ENCODE measurements at regions not wholly inside any gene's neighbourhood (a gene's known extent, or its start where the extent isn't known, plus 50 kb on each side); places are given as distances from the start of the nearest gene placed in this dataset.
"Not testable (repeated sequence)": the region's sequence is repeated elsewhere in the genome, so short reads cannot be mapped to it uniquely, and the experiment has no call there.

GRCh38 chr13:108003626-108004025, 211.7 kb downstream of the LIG4 start:
- no peak for DNase-seq (ENCODE audit: low read depth)

- DNase-seq (ENCODE audit: low read depth), result no peak
Measured at GRCh38 chr13:108000998-108001397, 214.3 kb downstream of the LIG4 start.

DNA sequence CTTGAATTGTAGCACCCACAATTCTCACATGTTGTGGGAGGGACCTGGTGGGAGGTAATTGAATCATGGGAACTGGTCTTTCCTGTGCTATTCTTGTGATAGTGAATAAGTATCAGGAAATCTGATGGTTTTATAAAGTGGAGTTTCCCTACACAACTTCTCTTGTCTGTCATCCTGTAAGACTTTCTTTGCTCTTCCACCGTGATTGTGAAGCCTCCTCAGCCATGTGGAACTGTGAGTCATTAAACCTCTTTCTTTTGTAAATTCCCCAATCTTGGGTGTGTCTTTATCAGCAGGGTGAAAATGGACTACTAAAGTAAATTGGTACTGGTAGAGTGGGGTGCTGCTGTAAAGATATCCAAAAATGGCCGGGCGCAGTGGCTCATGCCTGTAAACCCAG, 215.6 kb downstream of the LIG4 start:
- DNase-seq (ENCODE audit: low read depth), result no peak

GRCh38 chr13:107994137-107994536, 221.2 kb downstream of the LIG4 start:
- no peak for DNase-seq (ENCODE audit: low read depth)

DNA sequence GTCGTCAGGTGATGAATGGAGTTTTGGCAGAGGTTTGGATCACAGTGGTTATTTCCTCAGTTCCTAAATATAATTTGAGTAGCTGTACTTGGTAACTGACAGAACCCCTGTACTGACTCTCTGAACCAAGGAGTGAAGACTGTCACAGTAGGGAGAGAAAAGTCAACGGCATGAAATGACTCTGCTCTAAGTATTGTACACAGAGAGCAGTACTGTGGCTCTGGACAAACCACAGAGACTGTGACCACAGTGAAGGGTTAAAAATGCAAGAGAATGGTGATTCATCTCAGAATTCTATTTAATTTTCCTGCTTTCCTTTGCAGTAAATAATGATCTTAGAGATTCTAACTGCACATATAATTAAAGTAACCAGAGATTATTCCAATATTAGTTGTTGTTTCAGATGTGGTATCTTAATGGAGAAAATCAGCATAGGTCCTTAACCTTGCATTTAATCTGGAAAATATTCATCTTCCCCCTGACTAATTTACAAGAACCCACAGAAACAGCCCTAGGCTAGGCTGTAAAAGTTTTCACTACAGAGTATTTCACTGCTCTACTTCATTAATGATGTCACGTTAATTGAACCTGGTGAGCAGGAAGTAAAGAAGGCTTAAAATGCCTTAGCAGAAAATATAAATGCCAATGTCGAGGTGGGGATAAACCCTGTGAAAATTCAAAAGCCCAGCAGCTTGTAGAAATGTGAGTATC, 221.9 kb downstream of the LIG4 start:
- DNase-seq (ENCODE audit: low read depth), result no peak

GRCh38 chr13:107992542-107992941, 222.8 kb downstream of the LIG4 start:
- no peak for DNase-seq (ENCODE audit: low read depth)

GRCh38 chr13:107977071-107977574, 238.2 kb downstream of the LIG4 start:
- no peak for DNase-seq (ENCODE audit: low read depth)

DNA sequence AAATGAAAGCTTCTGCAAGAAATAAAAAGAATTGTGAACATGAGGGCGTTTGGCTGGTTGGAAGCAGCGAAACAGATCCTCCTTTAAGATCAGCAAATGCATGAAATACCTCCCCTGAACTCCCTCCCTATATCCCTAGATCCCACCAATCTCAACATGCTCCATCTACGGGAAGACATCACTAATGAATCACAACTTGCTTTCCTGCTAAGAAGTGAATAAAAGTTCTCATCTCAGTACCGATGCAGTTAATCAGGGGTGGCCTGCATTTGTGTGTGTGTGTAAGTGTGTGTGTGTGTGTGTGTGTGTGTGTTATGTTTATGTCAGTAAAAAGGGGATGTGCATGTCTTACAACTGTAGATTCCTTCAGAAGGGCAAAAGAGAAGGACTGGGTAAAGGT, 238.7 kb downstream of the LIG4 start:
- no peak for DNase-seq (ENCODE audit: low read depth)

DNA sequence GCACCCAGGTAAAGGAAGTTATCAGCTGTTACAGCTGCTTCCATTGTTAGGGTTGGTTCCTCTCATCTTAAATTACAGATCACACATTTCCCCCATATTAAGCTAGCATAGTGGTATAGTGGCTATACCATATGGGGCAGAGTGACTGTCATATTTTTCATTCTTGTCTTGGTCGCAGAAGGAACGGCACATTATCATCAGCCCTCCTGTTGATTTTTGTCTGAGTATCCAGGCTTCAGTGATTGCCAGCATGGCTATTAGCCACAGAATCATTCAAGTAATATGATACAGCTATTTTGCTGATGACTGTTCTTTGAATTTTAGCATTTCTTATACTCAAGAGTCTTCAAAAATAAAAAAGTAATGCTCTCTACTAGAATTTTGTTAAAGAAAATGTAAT, 240.9 kb downstream of the LIG4 start:
- no peak for DNase-seq (ENCODE audit: low read depth)

- no peak for DNase-seq (ENCODE audit: low read depth)
Measured at GRCh38 chr13:107969546-107969945, 245.8 kb downstream of the LIG4 start.

DNA sequence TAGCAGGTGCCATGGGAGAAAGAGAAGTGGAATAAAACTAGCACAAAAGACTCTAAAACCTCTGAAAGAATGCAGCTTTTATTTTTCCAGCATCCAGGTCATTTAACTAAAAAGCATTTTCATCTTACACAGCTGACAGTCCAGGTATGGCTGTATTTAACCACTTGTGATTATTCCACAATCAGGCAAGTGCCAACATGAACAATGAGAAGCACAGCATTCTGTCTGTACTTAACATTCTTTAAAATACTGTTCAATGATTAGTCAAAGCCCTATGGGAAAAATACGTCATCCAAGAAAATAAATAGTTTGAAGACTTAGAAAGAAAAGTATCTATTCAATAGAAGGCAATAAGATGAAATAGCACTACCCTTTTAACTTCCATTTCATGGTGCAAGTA, 246.9 kb downstream of the LIG4 start:
- DNase-seq (ENCODE audit: low read depth), result no peak

DNA sequence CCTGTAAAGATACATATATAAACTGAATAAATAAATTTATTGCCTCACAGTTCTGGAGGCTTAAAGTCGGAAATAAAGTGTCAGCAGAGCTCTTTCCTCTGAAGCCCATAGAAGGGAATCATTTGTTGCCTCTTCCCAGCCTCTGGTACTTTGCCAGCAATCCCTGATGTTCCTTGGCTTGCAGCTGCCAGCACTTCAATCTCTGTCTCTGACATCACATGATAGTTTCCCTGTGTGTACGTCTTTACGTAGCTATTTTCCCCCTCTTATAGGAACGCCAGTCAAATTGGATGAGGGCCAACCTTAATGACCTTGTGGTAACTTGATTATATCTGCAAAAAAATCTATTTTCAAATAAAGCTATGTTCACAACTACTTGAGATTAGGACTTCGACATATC, 250.9 kb downstream of the LIG4 start:
- no peak for DNase-seq (ENCODE audit: low read depth)

DNA sequence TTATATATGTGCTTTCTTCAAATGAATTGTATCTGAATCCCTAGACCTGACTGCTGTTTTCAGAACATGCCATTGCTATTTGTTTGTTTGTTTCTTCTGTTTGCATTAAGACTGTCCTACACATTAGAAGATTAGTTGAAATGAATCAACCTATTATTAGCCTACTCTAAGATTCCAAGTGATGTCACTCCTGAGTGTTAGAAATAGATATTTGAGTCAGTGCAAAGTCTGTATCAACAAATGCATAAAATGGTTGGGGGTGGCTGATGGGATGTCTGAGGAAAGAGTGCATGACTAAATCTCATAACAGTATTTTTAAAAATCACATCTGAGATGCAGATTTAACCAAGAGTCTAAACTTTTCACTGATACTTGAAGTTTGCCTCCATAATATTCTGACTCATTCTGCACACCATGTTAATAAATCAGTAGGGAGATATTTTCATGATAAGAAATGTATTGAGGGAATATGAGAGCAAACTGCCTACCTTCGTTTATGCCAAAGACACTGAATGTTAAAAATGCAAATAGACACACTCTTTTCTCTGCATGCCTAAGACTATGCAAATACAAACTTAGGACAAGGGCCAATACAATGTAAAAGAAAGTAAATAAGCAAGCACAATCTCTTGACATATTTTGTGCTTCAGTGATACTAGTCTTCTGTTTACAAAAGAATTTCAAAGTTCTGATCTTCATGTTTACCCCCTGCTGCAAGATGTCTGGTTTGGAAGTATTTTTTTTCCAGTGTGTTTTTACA, 253.3 kb downstream of the LIG4 start:
- DNase-seq (ENCODE audit: low read depth), result no peak

DNA sequence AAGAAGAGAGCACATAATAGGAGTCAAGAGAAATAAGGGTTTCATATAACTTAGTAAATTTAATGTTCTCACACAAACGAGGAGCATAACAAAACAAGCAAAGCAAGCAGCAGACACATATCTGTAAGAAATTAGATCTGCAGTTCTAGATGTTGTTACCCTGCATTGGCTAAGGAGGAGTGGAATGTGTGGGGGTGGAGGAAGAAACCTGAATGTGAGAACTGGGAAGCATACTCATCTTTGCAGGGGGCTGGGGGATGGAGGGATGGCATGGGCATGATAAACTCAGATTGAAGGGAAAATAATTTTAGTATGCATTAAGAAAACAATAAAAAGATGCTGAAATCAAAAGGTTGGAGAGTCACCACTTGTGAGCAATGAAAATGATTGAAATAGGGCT, 255.0 kb downstream of the LIG4 start:
- no peak for DNase-seq (ENCODE audit: low read depth)

- DNase-seq (ENCODE audit: low read depth), result no peak
Measured at GRCh38 chr13:107956889-107957288, 258.4 kb downstream of the LIG4 start.

GRCh38 chr13:107942030-107942617, 273.2 kb downstream of the LIG4 start:
- no peak for DNase-seq (ENCODE audit: low read depth)

- DNase-seq (ENCODE audit: low read depth), result no peak
Measured at GRCh38 chr13:107941345-107942029, 273.8 kb downstream of the LIG4 start.

DNA sequence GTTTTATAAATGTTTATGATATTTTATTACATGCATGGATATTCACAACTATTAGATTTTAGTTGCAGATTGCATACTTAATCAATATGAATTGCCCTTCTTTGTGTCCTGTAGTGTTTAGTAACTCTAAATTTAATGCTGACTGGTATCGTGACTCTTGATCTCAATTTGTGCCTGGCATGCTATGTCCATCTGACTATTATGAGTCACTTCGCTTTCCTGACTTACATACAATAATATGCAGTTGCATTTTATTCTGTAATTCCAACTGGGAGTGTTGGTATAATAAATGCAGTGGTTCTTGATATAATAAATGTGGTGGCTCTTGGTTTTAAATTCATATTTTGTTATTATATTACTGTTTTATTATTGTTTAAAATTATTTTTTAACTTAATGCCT, 277.5 kb downstream of the LIG4 start:
- DNase-seq (ENCODE audit: low read depth), result no peak

DNA sequence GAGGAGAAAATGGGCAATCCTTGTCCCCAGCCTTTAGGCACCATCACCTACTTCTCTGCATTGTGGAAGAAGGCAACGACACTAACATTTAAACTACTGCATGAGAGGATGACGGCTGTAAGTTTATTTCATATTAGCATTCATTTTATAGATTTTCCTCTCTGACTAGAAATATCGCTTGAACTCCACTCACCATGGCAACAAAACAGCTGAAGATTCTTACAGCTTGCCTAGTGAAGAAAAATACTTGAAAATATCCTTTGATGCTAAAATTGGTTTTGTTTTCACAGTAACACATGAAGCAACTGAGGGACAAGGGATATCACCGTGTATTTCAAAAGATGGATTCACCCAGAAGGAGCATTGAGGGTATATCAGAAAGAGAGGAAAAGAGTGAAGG, 284.3 kb downstream of the LIG4 start:
- no peak for DNase-seq (ENCODE audit: low read depth)

DNA sequence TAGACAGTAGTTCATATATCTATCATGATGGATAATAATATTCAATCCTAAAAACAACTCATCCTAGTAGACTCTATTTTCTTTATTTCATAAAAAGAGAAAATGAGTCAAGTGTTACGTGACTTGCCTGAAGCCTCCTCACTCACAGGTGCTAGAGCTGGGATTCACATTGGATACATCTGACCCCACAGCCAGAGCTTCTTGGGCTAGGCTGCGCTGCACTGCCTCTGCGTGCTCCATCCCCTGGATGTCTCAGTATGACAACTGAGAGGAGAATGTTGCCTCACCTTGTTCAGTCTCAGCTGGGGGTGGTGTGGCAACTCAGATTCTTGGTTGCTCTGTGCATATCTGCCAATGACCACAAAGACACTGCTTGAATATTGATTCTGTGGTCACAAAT, 286.6 kb downstream of the LIG4 start:
- no peak for DNase-seq (ENCODE audit: low read depth)

DNA sequence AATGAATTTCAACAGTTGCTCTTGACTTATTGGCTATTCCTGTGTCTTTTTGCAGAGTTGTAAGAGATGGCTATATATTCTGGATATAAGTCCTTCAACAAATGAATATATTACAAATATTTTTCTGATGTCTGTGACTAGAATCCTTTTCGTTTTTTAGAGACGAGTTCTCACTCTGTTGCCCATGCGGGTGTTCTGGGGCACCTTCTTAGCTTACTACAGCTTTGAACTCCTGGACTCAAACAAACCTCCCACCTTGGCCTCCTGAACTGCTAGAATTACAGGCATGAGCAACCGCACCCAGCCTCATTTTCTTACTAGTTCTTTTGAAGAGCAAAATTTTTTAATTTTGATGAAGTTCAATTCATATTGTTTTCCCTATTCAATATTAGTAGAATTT, 287.8 kb downstream of the LIG4 start:
- no peak for DNase-seq (ENCODE audit: low read depth)

DNA sequence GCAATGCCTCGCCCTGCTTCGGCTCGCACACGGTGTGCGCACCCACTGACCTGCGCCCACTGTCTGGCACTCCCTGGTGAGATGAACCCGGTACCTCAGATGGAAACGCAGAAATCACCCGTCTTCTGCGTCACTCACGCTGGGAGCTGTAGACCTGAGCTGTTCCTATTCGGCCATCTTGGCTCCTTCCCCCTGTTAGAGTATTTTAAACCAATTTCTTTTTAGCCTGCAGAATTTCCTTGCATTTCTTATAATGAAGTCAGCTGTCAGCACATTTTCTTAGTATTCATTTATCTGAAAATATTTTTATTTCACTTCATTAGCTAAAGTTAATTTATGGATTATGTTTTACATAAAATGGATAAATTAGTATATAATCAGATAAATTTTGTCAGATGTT, 288.8 kb downstream of the LIG4 start:
- DNase-seq (ENCODE audit: low read depth), result not testable (repeated sequence)

Measured in LHCN-M2 (cell line).